ENCODE measurements at regions not wholly inside any gene's neighbourhood (a gene's known extent, or its start where the extent isn't known, plus 50 kb on each side); places are given as distances from the start of the nearest gene placed in this dataset.

GRCh38 chr12:58547217-58547616, 373.1 kb downstream of the LRIG3 start:
- no peak for ATAC-seq (ENCODE audit: poor library complexity)
- H3K36me3 ChIP-seq (ENCODE audit: insufficient read depth, low read length) = no peaks in the 10 kb centered on the region
- ChIA-PET CTCF (no interaction called here), POLR2A (no interaction called here)
- no peak overlapping the region for H3K4me3 ChIP-seq (ENCODE audit: low read length)
- TF ChIP-seq CTCF (IDR thresholded peaks at IDR 0.05) = no peak
- H3K4me3 Mint-ChIP-seq = no peak overlapping the region
- no peaks in the 10 kb centered on the region for H3K36me3 Mint-ChIP-seq (ENCODE audit: low read depth)
- intact Hi-C loops (cut with DNase I, micrococcal nuclease) = no loop called here
- H3K4me1 Mint-ChIP-seq (ENCODE audit: low read depth) = no peaks in the 10 kb centered on the region
- H3K27me3 ChIP-seq (ENCODE audit: control insufficient read depth in 1 of 2, insufficient read depth in 2 of 2, low read length in 2 of 2) = no peaks in the 10 kb centered on the region
- no peak overlapping the region for H3K27ac Mint-ChIP-seq
- H3K27ac ChIP-seq (ENCODE audit: low read depth in 1 of 2, low read length in 2 of 2) = no peak overlapping the region
- H3K27me3 Mint-ChIP-seq = peaks cover 9% of the 10 kb centered on the region
- H3K9me3 Mint-ChIP-seq = no peaks in the 10 kb centered on the region
- no peak for DNase-seq
- H3K4me1 ChIP-seq (ENCODE audit: insufficient read depth, low read length) = no peaks in the 10 kb centered on the region
- no peaks in the 10 kb centered on the region for H3K9me3 ChIP-seq (ENCODE audit: control insufficient read depth in 1 of 2, insufficient read depth in 1 of 2, low read length in 2 of 2)

GRCh38 chr12:58548801-58549200, 371.5 kb downstream of the LRIG3 start:
- H3K9me3 Mint-ChIP-seq = no peaks in the 10 kb centered on the region
- no peak overlapping the region for H3K4me3 Mint-ChIP-seq
- DNase-seq = no peak
- Histone ChIP-seq H3K9me3 (ENCODE audit: control insufficient read depth in 1 of 2, insufficient read depth in 1 of 2, low read length in 2 of 2) (no peaks in the 10 kb centered on the region), H3K27me3 (ENCODE audit: control insufficient read depth in 1 of 2, insufficient read depth in 2 of 2, low read length in 2 of 2) (no peaks in the 10 kb centered on the region), H3K27ac (ENCODE audit: low read depth in 1 of 2, low read length in 2 of 2) (no peak overlapping the region), H3K4me1 (ENCODE audit: insufficient read depth, low read length) (no peaks in the 10 kb centered on the region), H3K4me3 (ENCODE audit: low read length) (no peak overlapping the region), H3K36me3 (ENCODE audit: insufficient read depth, low read length) (no peaks in the 10 kb centered on the region)
- H3K4me1 Mint-ChIP-seq (ENCODE audit: low read depth) = no peaks in the 10 kb centered on the region
- CTCF ChIA-PET = no interaction called here
- no peak overlapping the region for H3K27ac Mint-ChIP-seq
- no peak for TF ChIP-seq CTCF (IDR thresholded peaks at IDR 0.05)
- POLR2A ChIA-PET = no interaction called here
- intact Hi-C loops (cut with DNase I, micrococcal nuclease) = no loop called here
- no peak for ATAC-seq (ENCODE audit: poor library complexity)
- no peaks in the 10 kb centered on the region for H3K36me3 Mint-ChIP-seq (ENCODE audit: low read depth)
- peaks cover 9% of the 10 kb centered on the region for H3K27me3 Mint-ChIP-seq

GRCh38 chr12:58554522-58555157, 365.7 kb downstream of the LRIG3 start:
- no peaks in the 10 kb centered on the region for H3K4me1 Mint-ChIP-seq (ENCODE audit: low read depth)
- DNase-seq = no peak
- Histone ChIP-seq H3K27me3 (ENCODE audit: control insufficient read depth in 1 of 2, insufficient read depth in 2 of 2, low read length in 2 of 2) (no peaks in the 10 kb centered on the region), H3K9me3 (ENCODE audit: control insufficient read depth in 1 of 2, insufficient read depth in 1 of 2, low read length in 2 of 2) (no peaks in the 10 kb centered on the region), H3K4me3 (ENCODE audit: low read length) (no peak overlapping the region), H3K27ac (ENCODE audit: low read depth in 1 of 2, low read length in 2 of 2) (no peak overlapping the region), H3K36me3 (ENCODE audit: insufficient read depth, low read length) (no peaks in the 10 kb centered on the region), H3K4me1 (ENCODE audit: insufficient read depth, low read length) (no peaks in the 10 kb centered on the region)
- POLR2A ChIA-PET = no interaction called here
- H3K9me3 Mint-ChIP-seq = no peaks in the 10 kb centered on the region
- no peaks in the 10 kb centered on the region for H3K27me3 Mint-ChIP-seq
- H3K27ac Mint-ChIP-seq = no peak overlapping the region
- TF ChIP-seq CTCF (IDR thresholded peaks at IDR 0.05) = no peak
- ATAC-seq (ENCODE audit: poor library complexity) = no peak
- no peak overlapping the region for H3K4me3 Mint-ChIP-seq
- intact Hi-C loops (cut with DNase I, micrococcal nuclease) = no loop called here
- CTCF ChIA-PET = no interaction called here
- no peaks in the 10 kb centered on the region for H3K36me3 Mint-ChIP-seq (ENCODE audit: low read depth)
